ENCODE measurements at regions not wholly inside any gene's neighbourhood (a gene's known extent, or its start where the extent isn't known, plus 50 kb on each side); places are given as distances from the start of the nearest gene placed in this dataset.

GRCh38 chr9:126017758-126018157 lies 270.6 kb downstream of the PBX3 start:
- no peak for ATAC-seq (ENCODE audit: low FRiP score in 2 of 2)
- Histone ChIP-seq H3K27me3 (no peaks in the 10 kb centered on the region), H3K27ac (no peak overlapping the region), H3K4me1 (no peaks in the 10 kb centered on the region), H3K4me3 (no peak overlapping the region), H3K36me3 (no peaks in the 10 kb centered on the region), H3K9me3 (no peaks in the 10 kb centered on the region)
- no peak for DNase-seq
- WGBS, 2 donors: 94 to 99% methylated on average over 4 of the region's 4 CpGs
- no peak for TF ChIP-seq CTCF (IDR thresholded peaks at IDR 0.05)
- TF ChIP-seq EP300 (IDR thresholded peaks at IDR 0.05): no peak
- TF ChIP-seq POLR2A (IDR thresholded peaks at IDR 0.05): no peak
- no peak for TF ChIP-seq POLR2AphosphoS5 (IDR thresholded peaks at IDR 0.05)

- 89% methylated on average over 15 of the region's 15 CpGs for WGBS, 2 donors
- Histone ChIP-seq H3K4me1 (no peaks in the 10 kb centered on the region), H3K36me3 (no peaks in the 10 kb centered on the region), H3K27me3 (no peaks in the 10 kb centered on the region), H3K9me3 (no peaks in the 10 kb centered on the region), H3K27ac (no peak overlapping the region), H3K4me3 (no peak overlapping the region)
- ATAC-seq (ENCODE audit: low FRiP score in 2 of 2) (no peak), DNase-seq (no peak)
- TF ChIP-seq POLR2A (IDR thresholded peaks at IDR 0.05) (no peak), CTCF (IDR thresholded peaks at IDR 0.05) (no peak), EP300 (IDR thresholded peaks at IDR 0.05) (no peak), POLR2AphosphoS5 (IDR thresholded peaks at IDR 0.05) (no peak)
These were observed 273.7 kb downstream of the PBX3 start for GRCh38 chr9:126020836-126021235.

- Histone ChIP-seq H3K9me3 (no peaks in the 10 kb centered on the region), H3K27me3 (no peaks in the 10 kb centered on the region), H3K27ac (no peak overlapping the region), H3K36me3 (no peaks in the 10 kb centered on the region), H3K4me3 (no peak overlapping the region), H3K4me1 (no peaks in the 10 kb centered on the region)
- WGBS, 2 donors: 95 to 97% methylated on average over 12 to 15 of the region's 15 CpGs
- no peak for TF ChIP-seq CTCF (IDR thresholded peaks at IDR 0.05)
- TF ChIP-seq EP300 (IDR thresholded peaks at IDR 0.05): no peak
- no peak for TF ChIP-seq POLR2AphosphoS5 (IDR thresholded peaks at IDR 0.05)
- no peak for TF ChIP-seq POLR2A (IDR thresholded peaks at IDR 0.05)
- ATAC-seq (ENCODE audit: low FRiP score in 2 of 2) (no peak), DNase-seq (no peak)
These were observed 276.8 kb downstream of the PBX3 start for GRCh38 chr9:126023962-126024361.

- H3K9me3 ChIP-seq: no peaks in the 10 kb centered on the region
- no peak overlapping the region for H3K27ac ChIP-seq
- no peak overlapping the region for H3K4me3 ChIP-seq
- H3K4me1 ChIP-seq: no peaks in the 10 kb centered on the region
- DNase-seq (no peak), ATAC-seq (ENCODE audit: low FRiP score in 2 of 2) (no peak)
- TF ChIP-seq POLR2AphosphoS5 (IDR thresholded peaks at IDR 0.05) (no peak), POLR2A (IDR thresholded peaks at IDR 0.05) (no peak), CTCF (IDR thresholded peaks at IDR 0.05) (no peak), EP300 (IDR thresholded peaks at IDR 0.05) (no peak)
- no peaks in the 10 kb centered on the region for H3K27me3 ChIP-seq
- H3K36me3 ChIP-seq: no peaks in the 10 kb centered on the region
- 76 to 85% methylated on average over 6 to 13 of the region's 13 CpGs for WGBS, 2 donors
These were observed 277.5 kb downstream of the PBX3 start for GRCh38 chr9:126024581-126025230.

- TF ChIP-seq POLR2A (IDR thresholded peaks at IDR 0.05) (no peak), EP300 (IDR thresholded peaks at IDR 0.05) (no peak), POLR2AphosphoS5 (IDR thresholded peaks at IDR 0.05) (no peak), CTCF (IDR thresholded peaks at IDR 0.05) (no peak)
- Histone ChIP-seq H3K4me3 (no peak overlapping the region), H3K4me1 (no peaks in the 10 kb centered on the region), H3K27ac (no peak overlapping the region), H3K27me3 (no peaks in the 10 kb centered on the region), H3K9me3 (no peaks in the 10 kb centered on the region), H3K36me3 (no peaks in the 10 kb centered on the region)
- ATAC-seq (ENCODE audit: low FRiP score in 2 of 2) (no peak), DNase-seq (no peak)
- 67 to 85% methylated on average over 5 of the region's 5 CpGs for WGBS, 2 donors
These were observed 278.8 kb downstream of the PBX3 start for GRCh38 chr9:126025991-126026390.
